ENCODE measurements at regions not wholly inside any gene's neighbourhood (a gene's known extent, or its start where the extent isn't known, plus 50 kb on each side); places are given as distances from the start of the nearest gene placed in this dataset.
"Not testable (repeated sequence)": the region's sequence is repeated elsewhere in the genome, so short reads cannot be mapped to it uniquely, and the experiment has no call there.

GRCh38 chr10:2881720-2882620 lies 185.4 kb upstream of the PFKP start:
- no peak overlapping the region for H3K4me2 ChIP-seq (ENCODE audit: insufficient read depth, low read length, poor library complexity, severe bottlenecking)
- H2AFZ ChIP-seq (ENCODE audit: low read length): no peak overlapping the region
- H3K4me1 ChIP-seq (ENCODE audit: control insufficient read depth in 2 of 2, insufficient read depth in 1 of 2, low read depth in 1 of 2, low read length in 2 of 2): peaks cover 0 to 2% of the 10 kb centered on the region in 2 donors
- H3K27ac ChIP-seq (replicated peaks; ENCODE audit: low read length): no peak overlapping the region
- no peak overlapping the region for H3K4ac ChIP-seq (ENCODE audit: low read length)
- H3K4me3 ChIP-seq (ENCODE audit: low read length in 2 of 2): no peak overlapping the region
- no peak overlapping the region for H3K9ac ChIP-seq (ENCODE audit: low read depth, low read length, poor library complexity)
- DNase-seq (ENCODE audit: low spot score): no peak
- H2BK120ac ChIP-seq (ENCODE audit: low read depth, low read length): no peak overlapping the region
- no peaks in the 10 kb centered on the region for H3K36me3 ChIP-seq (replicated peaks in 1 of 2; ENCODE audit: control insufficient read depth in 2 of 2, insufficient read depth in 2 of 2, low read length in 2 of 2)
- no peak overlapping the region for H2BK15ac ChIP-seq (ENCODE audit: low read length)
- no peak overlapping the region for H3K23ac ChIP-seq (ENCODE audit: low read depth, low read length, poor library complexity)
- no peaks in the 10 kb centered on the region for H3K9me3 ChIP-seq (replicated peaks in 1 of 2; ENCODE audit: control insufficient read depth in 2 of 2, insufficient read depth in 1 of 2, low read depth in 1 of 2, low read length in 2 of 2)
- H2BK12ac ChIP-seq (ENCODE audit: low read length): no peak overlapping the region
- no peak overlapping the region for H3K18ac ChIP-seq (ENCODE audit: low read length)
- no peak overlapping the region for H2AK5ac ChIP-seq (ENCODE audit: low read depth, low read length)
- no peak overlapping the region for H3K14ac ChIP-seq (ENCODE audit: low read length)
- H3K27me3 ChIP-seq (ENCODE audit: control insufficient read depth in 3 of 3, insufficient read depth in 3 of 3, low read depth in 1 of 3, low read length in 3 of 3): peaks cover 0 to 3% (median 0%) of the 10 kb centered on the region in 3 experiments
- H4K91ac ChIP-seq (ENCODE audit: low read depth, low read length, poor library complexity): no peak overlapping the region
- H2BK5ac ChIP-seq (ENCODE audit: low read length): no peak overlapping the region
- no CpG with 5 or more reads among the region's 6 CpGs for WGBS, 2 donors (ENCODE audit: extremely low coverage in 2 of 2, insufficient read length in 2 of 2, insufficient replicate concordance in 1 of 2)
- no peaks in the 10 kb centered on the region for H3K79me1 ChIP-seq (ENCODE audit: low read depth, low read length)
- no peak overlapping the region for H4K8ac ChIP-seq (ENCODE audit: low read depth, low read length)

DNA sequence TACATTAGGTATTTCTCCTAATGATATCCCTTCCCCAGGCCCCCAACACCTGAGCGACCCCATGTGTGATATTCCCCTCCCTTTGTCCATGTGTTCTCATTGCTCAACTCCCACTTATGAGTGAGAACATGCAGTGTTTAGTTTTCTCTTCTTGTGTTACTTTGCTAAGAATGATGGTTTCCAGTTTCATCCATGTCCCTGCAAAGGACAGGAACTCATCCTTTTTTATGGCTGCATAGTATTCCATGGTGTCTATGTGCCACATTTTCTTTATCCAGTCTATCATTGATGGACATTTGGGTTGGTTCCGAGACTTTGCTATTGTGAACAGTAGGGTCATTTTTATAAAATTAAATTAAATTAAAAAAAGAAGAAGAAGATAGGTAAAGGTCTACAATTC lies 187.3 kb upstream of the PFKP start:
- not testable (repeated sequence) for H2BK12ac ChIP-seq (ENCODE audit: low read length); H3K23ac ChIP-seq (ENCODE audit: low read depth, low read length, poor library complexity); H3K4me2 ChIP-seq (ENCODE audit: insufficient read depth, low read length, poor library complexity, severe bottlenecking); H4K91ac ChIP-seq (ENCODE audit: low read depth, low read length, poor library complexity); H2AFZ ChIP-seq (ENCODE audit: low read length); H4K8ac ChIP-seq (ENCODE audit: low read depth, low read length); H2BK15ac ChIP-seq (ENCODE audit: low read length); H3K27me3 ChIP-seq (ENCODE audit: control insufficient read depth in 3 of 3, insufficient read depth in 3 of 3, low read depth in 1 of 3, low read length in 3 of 3); H3K4ac ChIP-seq (ENCODE audit: low read length); H3K18ac ChIP-seq (ENCODE audit: low read length); DNase-seq (ENCODE audit: low spot score); H2BK120ac ChIP-seq (ENCODE audit: low read depth, low read length); H3K14ac ChIP-seq (ENCODE audit: low read length); H3K27ac ChIP-seq (replicated peaks; ENCODE audit: low read length); H2BK5ac ChIP-seq (ENCODE audit: low read length); H2AK5ac ChIP-seq (ENCODE audit: low read depth, low read length); H3K79me1 ChIP-seq (ENCODE audit: low read depth, low read length); H3K9me3 ChIP-seq (replicated peaks in 1 of 2; ENCODE audit: control insufficient read depth in 2 of 2, insufficient read depth in 1 of 2, low read depth in 1 of 2, low read length in 2 of 2); H3K36me3 ChIP-seq (replicated peaks in 1 of 2; ENCODE audit: control insufficient read depth in 2 of 2, insufficient read depth in 2 of 2, low read length in 2 of 2); H3K9ac ChIP-seq (ENCODE audit: low read depth, low read length, poor library complexity); H3K4me1 ChIP-seq (ENCODE audit: control insufficient read depth in 2 of 2, insufficient read depth in 1 of 2, low read depth in 1 of 2, low read length in 2 of 2); H3K4me3 ChIP-seq (ENCODE audit: low read length in 2 of 2)
- no CpG with 5 or more reads among the region's 2 CpGs for WGBS, 2 donors (ENCODE audit: extremely low coverage in 2 of 2, insufficient read length in 2 of 2, insufficient replicate concordance in 1 of 2)

DNA sequence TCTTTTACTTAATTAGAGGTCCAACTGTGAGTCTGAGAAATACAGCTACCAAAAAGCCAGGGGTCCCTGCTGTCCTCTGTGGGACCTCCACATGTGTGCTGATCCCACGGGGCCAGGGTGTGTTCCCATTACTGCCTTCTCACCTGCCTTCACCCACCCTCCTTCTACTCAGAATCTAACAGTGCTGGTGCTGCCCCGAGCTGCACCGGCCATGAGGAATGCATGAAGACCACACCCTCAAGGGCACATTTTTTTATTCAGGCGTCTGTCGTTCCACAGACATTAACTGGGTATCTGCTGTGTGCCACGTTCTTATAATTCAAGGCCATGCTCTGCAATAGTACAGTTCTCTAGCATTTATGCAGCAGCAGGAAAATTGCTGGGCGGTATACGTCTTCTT lies 188.5 kb upstream of the PFKP start:
- Histone ChIP-seq H3K4me1 (ENCODE audit: control insufficient read depth in 2 of 2, insufficient read depth in 1 of 2, low read depth in 1 of 2, low read length in 2 of 2) (no peaks in the 10 kb centered on the region), H4K8ac (ENCODE audit: low read depth, low read length) (no peak overlapping the region), H2AK5ac (ENCODE audit: low read depth, low read length) (no peak overlapping the region), H3K36me3 (replicated peaks in 1 of 2; ENCODE audit: control insufficient read depth in 2 of 2, insufficient read depth in 2 of 2, low read length in 2 of 2) (no peaks in the 10 kb centered on the region), H3K23ac (ENCODE audit: low read depth, low read length, poor library complexity) (no peak overlapping the region), H3K14ac (ENCODE audit: low read length) (no peak overlapping the region), H2BK15ac (ENCODE audit: low read length) (no peak overlapping the region), H2AFZ (ENCODE audit: low read length) (no peak overlapping the region), H3K4ac (ENCODE audit: low read length) (no peak overlapping the region), H3K4me2 (ENCODE audit: insufficient read depth, low read length, poor library complexity, severe bottlenecking) (no peak overlapping the region), H3K27me3 (ENCODE audit: control insufficient read depth in 3 of 3, insufficient read depth in 3 of 3, low read depth in 1 of 3, low read length in 3 of 3) (peaks cover 0 to 2% (median 0%) of the 10 kb centered on the region in 3 experiments), H4K91ac (ENCODE audit: low read depth, low read length, poor library complexity) (no peak overlapping the region), H3K18ac (ENCODE audit: low read length) (no peak overlapping the region), H2BK5ac (ENCODE audit: low read length) (no peak overlapping the region), H3K27ac (replicated peaks; ENCODE audit: low read length) (no peak overlapping the region), H3K79me1 (ENCODE audit: low read depth, low read length) (no peaks in the 10 kb centered on the region), H3K9me3 (replicated peaks in 1 of 2; ENCODE audit: control insufficient read depth in 2 of 2, insufficient read depth in 1 of 2, low read depth in 1 of 2, low read length in 2 of 2) (no peaks in the 10 kb centered on the region), H2BK12ac (ENCODE audit: low read length) (no peak overlapping the region), H2BK120ac (ENCODE audit: low read depth, low read length) (no peak overlapping the region), H3K4me3 (ENCODE audit: low read length in 2 of 2) (no peak overlapping the region), H3K9ac (ENCODE audit: low read depth, low read length, poor library complexity) (no peak overlapping the region)
- no CpG with 5 or more reads among the region's 8 CpGs for WGBS, 2 donors (ENCODE audit: extremely low coverage in 2 of 2, insufficient read length in 2 of 2, insufficient replicate concordance in 1 of 2)
- DNase-seq (ENCODE audit: low spot score): no peak

- Histone ChIP-seq H2BK15ac (ENCODE audit: low read length) (no peak overlapping the region), H2BK5ac (ENCODE audit: low read length) (no peak overlapping the region), H3K18ac (ENCODE audit: low read length) (no peak overlapping the region), H3K4me1 (ENCODE audit: control insufficient read depth in 2 of 2, insufficient read depth in 1 of 2, low read depth in 1 of 2, low read length in 2 of 2) (no peaks in the 10 kb centered on the region), H3K36me3 (replicated peaks in 1 of 2; ENCODE audit: control insufficient read depth in 2 of 2, insufficient read depth in 2 of 2, low read length in 2 of 2) (no peaks in the 10 kb centered on the region), H3K23ac (ENCODE audit: low read depth, low read length, poor library complexity) (no peak overlapping the region), H3K4me3 (ENCODE audit: low read length in 2 of 2) (no peak overlapping the region), H3K4ac (ENCODE audit: low read length) (no peak overlapping the region), H3K79me1 (ENCODE audit: low read depth, low read length) (no peaks in the 10 kb centered on the region), H3K4me2 (ENCODE audit: insufficient read depth, low read length, poor library complexity, severe bottlenecking) (no peak overlapping the region), H3K9me3 (replicated peaks in 1 of 2; ENCODE audit: control insufficient read depth in 2 of 2, insufficient read depth in 1 of 2, low read depth in 1 of 2, low read length in 2 of 2) (no peaks in the 10 kb centered on the region), H2AFZ (ENCODE audit: low read length) (no peak overlapping the region), H3K27me3 (ENCODE audit: control insufficient read depth in 3 of 3, insufficient read depth in 3 of 3, low read depth in 1 of 3, low read length in 3 of 3) (peaks cover 0 to 2% (median 0%) of the 10 kb centered on the region in 3 experiments), H2AK5ac (ENCODE audit: low read depth, low read length) (no peak overlapping the region), H4K91ac (ENCODE audit: low read depth, low read length, poor library complexity) (no peak overlapping the region), H3K27ac (replicated peaks; ENCODE audit: low read length) (no peak overlapping the region), H4K8ac (ENCODE audit: low read depth, low read length) (no peak overlapping the region), H3K9ac (ENCODE audit: low read depth, low read length, poor library complexity) (no peak overlapping the region), H2BK12ac (ENCODE audit: low read length) (no peak overlapping the region), H2BK120ac (ENCODE audit: low read depth, low read length) (no peak overlapping the region), H3K14ac (ENCODE audit: low read length) (no peak overlapping the region)
- WGBS, 2 donors (ENCODE audit: extremely low coverage in 2 of 2, insufficient read length in 2 of 2, insufficient replicate concordance in 1 of 2): no CpG with 5 or more reads among the region's 2 CpGs
- DNase-seq (ENCODE audit: low spot score): no peak
These were observed 191.3 kb upstream of the PFKP start for GRCh38 chr10:2876032-2876431.
